H9 (cell line): ENCODE measurements at regions not wholly inside any gene's neighbourhood (a gene's known extent, or its start where the extent isn't known, plus 50 kb on each side); places are given as distances from the start of the nearest gene placed in this dataset.

Experiments
- DNase-seq: peaks from one replicate; pipeline ENCODE4 v3.0.0-alpha.2; 2017
- H2AFZ ChIP-seq: one replicate; pipeline ENCODE4 v1.6.1; 2013; ENCODE audit warnings: mild to moderate bottlenecking, low read length, control low read depth, moderate library complexity
- H2AK5ac ChIP-seq: 2 replicates; pipeline ENCODE4 v1.6.1; 2013; ENCODE audit warnings: low read length, control low read depth, mixed read lengths; ENCODE audit not compliant: insufficient read length
- H2BK120ac ChIP-seq: one replicate; pipeline ENCODE4 v1.6.1; 2013; ENCODE audit warnings: low read depth, mild to moderate bottlenecking, low read length, control low read depth, inconsistent platforms; ENCODE audit not compliant: poor library complexity, severe bottlenecking
- H2BK12ac ChIP-seq: 2 replicates; pipeline ENCODE4 v1.6.1; 2013; ENCODE audit warnings: low read length, control low read depth, mixed read lengths, low read depth; ENCODE audit not compliant: insufficient read length
- H2BK15ac ChIP-seq: 2 replicates; pipeline ENCODE4 v1.6.1; 2013; ENCODE audit warnings: low read depth, low read length, control low read depth
- H2BK20ac ChIP-seq: one replicate; pipeline ENCODE4 v1.6.1; 2013; ENCODE audit warnings: low read depth, mild to moderate bottlenecking, low read length, control low read depth, inconsistent platforms; ENCODE audit not compliant: poor library complexity, severe bottlenecking
- H2BK5ac ChIP-seq: 2 replicates; pipeline ENCODE4 v1.6.1; 2013; ENCODE audit warnings: low read length, control low read depth, mixed read lengths; ENCODE audit not compliant: insufficient read length
- H3K14ac ChIP-seq: 2 replicates; pipeline ENCODE4 v1.6.1; 2013; ENCODE audit warnings: low read length, control low read depth; ENCODE audit not compliant: insufficient read depth
- H3K18ac ChIP-seq: 2 replicates; pipeline ENCODE4 v1.6.1; 2013; ENCODE audit warnings: low read depth, mild to moderate bottlenecking, mixed read lengths, low read length, control low read depth; ENCODE audit not compliant: insufficient read length
- H3K23ac ChIP-seq: 2 replicates; pipeline ENCODE4 v1.6.1; 2013; ENCODE audit warnings: low read length, control low read depth, mixed read lengths, low read depth; ENCODE audit not compliant: insufficient read length
- H3K23me2 ChIP-seq: 2 replicates; pipeline ENCODE4 v1.6.1; 2013; ENCODE audit warnings: low read depth, mild to moderate bottlenecking, mixed read lengths, low read length, control low read depth; ENCODE audit not compliant: insufficient read length, poor library complexity, severe bottlenecking
- H3K27ac ChIP-seq: 2 replicates; pipeline ENCODE4 v1.5.1; 2013; ENCODE audit warnings: low read length, control low read depth, mixed read lengths, low read depth; ENCODE audit not compliant: insufficient read length
- H3K27me3 ChIP-seq: 2 replicates; pipeline ENCODE4 v1.6.1; 2013; ENCODE audit warnings: low read length, control low read depth, inconsistent platforms; ENCODE audit not compliant: insufficient read depth
- H3K4ac ChIP-seq: 2 replicates; pipeline ENCODE4 v1.6.1; 2013; ENCODE audit warnings: low read depth, mild to moderate bottlenecking, control low read depth, inconsistent platforms, low read length, moderate library complexity
- H3K4me1 ChIP-seq: 2 replicates; pipeline ENCODE4 v1.6.1; 2013; ENCODE audit warnings: low read length, control low read depth, inconsistent platforms; ENCODE audit not compliant: insufficient read depth
- H3K4me2 ChIP-seq: 2 replicates; pipeline ENCODE4 v1.6.1; 2013; ENCODE audit warnings: low read length, control low read depth, mixed read lengths; ENCODE audit not compliant: insufficient read length, insufficient read depth
- H3K56ac ChIP-seq: 2 replicates; pipeline ENCODE4 v1.6.1; 2013; ENCODE audit warnings: low read depth, mild to moderate bottlenecking, mixed read lengths, low read length, control low read depth; ENCODE audit not compliant: insufficient read length
- H3K79me1 ChIP-seq: 2 replicates; pipeline ENCODE4 v1.6.1; 2013; ENCODE audit warnings: low read depth, mild to moderate bottlenecking, moderate library complexity, low read length, control low read depth, inconsistent platforms; ENCODE audit not compliant: insufficient read depth, poor library complexity, severe bottlenecking
- H3K79me2 ChIP-seq: 2 replicates; pipeline ENCODE4 v1.6.1; 2013; ENCODE audit warnings: low read length, control low read depth, inconsistent platforms; ENCODE audit not compliant: insufficient read depth
- H3K9ac ChIP-seq: 2 replicates; pipeline ENCODE4 v1.6.1; 2013; ENCODE audit warnings: low read length, control low read depth, mixed read lengths; ENCODE audit not compliant: insufficient read length; ENCODE audit errors: extremely low read depth
- H3K9me3 ChIP-seq: one replicate; pipeline ENCODE4 v1.6.1; 2013; ENCODE audit warnings: low read depth, low read length, inconsistent platforms; ENCODE audit not compliant: control insufficient read depth
- H3T11ph ChIP-seq: one replicate; pipeline ENCODE4 v1.6.1; 2013; ENCODE audit warnings: mild to moderate bottlenecking, low read length, control low read depth, inconsistent platforms
- H4K20me1 ChIP-seq: one replicate; pipeline ENCODE4 v1.6.1; 2013; ENCODE audit not compliant: control insufficient read depth, insufficient read length, insufficient read depth
- H4K5ac ChIP-seq: 2 replicates; pipeline ENCODE4 v1.6.1; 2013; ENCODE audit warnings: low read depth, mild to moderate bottlenecking, mixed read lengths, low read length, control low read depth; ENCODE audit not compliant: insufficient read length
- H4K8ac ChIP-seq: replicated peaks from 2 replicates; pipeline ENCODE4 v1.6.1; 2013; ENCODE audit warnings: low read length, control low read depth, mixed read lengths, low read depth; ENCODE audit not compliant: insufficient read length
- H4K91ac ChIP-seq: 2 replicates; pipeline ENCODE4 v1.6.1; 2013; ENCODE audit warnings: low read depth, mild to moderate bottlenecking, moderate library complexity, mixed read lengths, low read length, control low read depth; ENCODE audit not compliant: insufficient read length
- H3K27ac Mint-ChIP-seq, 3 experiments: 2 replicates in 2 of 3; 3 replicates in 1 of 3; pipeline ENCODE4 v1.8.0; 2020 to 2021; ENCODE audit warnings: mixed read lengths in 3 of 3, mild to moderate bottlenecking in 1 of 3, moderate library complexity in 1 of 3
- H3K27me3 Mint-ChIP-seq: 2 replicates; pipeline ENCODE4 v1.8.0; 2021; ENCODE audit warnings: low read depth, mild to moderate bottlenecking, moderate library complexity, mixed read lengths
- H3K36me3 Mint-ChIP-seq, 3 experiments: 2 replicates in 2 of 3; 3 replicates in 1 of 3; pipeline ENCODE4 v1.8.0; 2020 to 2021; ENCODE audit warnings: low read depth in 3 of 3, mixed read lengths in 3 of 3; ENCODE audit not compliant: insufficient read depth in 1 of 3
- H3K4me1 Mint-ChIP-seq, 2 experiments: 2 replicates each; pipeline ENCODE4 v1.8.0; 2020; ENCODE audit warnings: mixed read lengths in 2 of 2
- H3K4me3 Mint-ChIP-seq, 2 experiments: 2 replicates in 1 of 2; 3 replicates in 1 of 2; pipeline ENCODE4 v1.8.0; 2020 to 2021; ENCODE audit warnings: mild to moderate bottlenecking in 2 of 2, mixed read lengths in 2 of 2, moderate library complexity in 1 of 2
- H3K9me3 Mint-ChIP-seq, 2 experiments: 2 replicates in 1 of 2; 3 replicates in 1 of 2; pipeline ENCODE4 v1.8.0; 2020; ENCODE audit warnings: mild to moderate bottlenecking in 2 of 2, mixed read lengths in 2 of 2, moderate library complexity in 1 of 2
- CTCF ChIP-seq: fragments of 200-600 bp; sonication (generic); conservative IDR thresholded peaks from 3 replicates; pipeline ENCODE4 v1.8.0; 2021; ENCODE audit warnings: antibody characterized with exemption, mild to moderate bottlenecking
- WGBS: extraction: QIAGEN DNeasy Blood & Tissue Kit; methylation state at CpG from one replicate; pipeline ENCODE4 v1.1.7; 2013; ENCODE audit warnings: missing lambda C conversion rate, low lambda C conversion rate, mixed read lengths; ENCODE audit not compliant: insufficient read length; ENCODE audit errors: extremely low coverage; 5-methylcytosine and 5-hydroxymethylcytosine counted together

- no peak for DNase-seq
- no peak overlapping the region for H3K18ac ChIP-seq
- Mint-ChIP-seq H3K36me3 (peaks cover 14 to 23% (median 22%) of the 10 kb centered on the region in 3 experiments), H3K4me1 (peaks cover 4% of the 10 kb centered on the region in 2 experiments; a peak in 2 of 4 replicates), H3K27ac (peak overlapping the region in 1 of 3 experiments; percentile 13; a peak in 1 of 7 replicates), H3K27me3 (peaks cover 2% of the 10 kb centered on the region), H3K4me3 (no peak overlapping the region), H3K9me3 (peaks cover 23 to 27% of the 10 kb centered on the region in 2 experiments)
- H3K23ac ChIP-seq = no peak overlapping the region
- H3K4me2 ChIP-seq = no peak overlapping the region
- H2BK20ac ChIP-seq = no peak overlapping the region
- no peak overlapping the region for H2BK5ac ChIP-seq
- H4K5ac ChIP-seq = no peak overlapping the region
- no peak overlapping the region for H2AFZ ChIP-seq
- no peak overlapping the region for H3K4ac ChIP-seq
- no peak overlapping the region for H3K14ac ChIP-seq
- H3K79me1 ChIP-seq = no peaks in the 10 kb centered on the region
- no peak overlapping the region for H3K56ac ChIP-seq
- peaks cover 7% of the 10 kb centered on the region for H3K9me3 ChIP-seq
- H3K27ac ChIP-seq = no peak overlapping the region
- no peaks in the 10 kb centered on the region for H4K20me1 ChIP-seq
- no peak overlapping the region for H3T11ph ChIP-seq
- H2BK12ac ChIP-seq = no peak overlapping the region
- no peaks in the 10 kb centered on the region for H3K27me3 ChIP-seq
- no peaks in the 10 kb centered on the region for H3K79me2 ChIP-seq
- H3K4me1 ChIP-seq = no peaks in the 10 kb centered on the region
- H2AK5ac ChIP-seq = no peak overlapping the region
- H3K9ac ChIP-seq = no peak overlapping the region
- no CpG with 5 or more reads among the region's 2 CpGs for WGBS
- H3K23me2 ChIP-seq = no peaks in the 10 kb centered on the region
- H2BK120ac ChIP-seq = no peak overlapping the region
- TF ChIP-seq CTCF = no peak
- no peak overlapping the region for H4K91ac ChIP-seq
- H4K8ac ChIP-seq = no peak overlapping the region
- no peak overlapping the region for H2BK15ac ChIP-seq
These were observed 115.8 kb upstream of the KIF2A start for GRCh38 chr5:62190173-62190572.
